IMR-90 (cell line): ENCODE measurements at regions not wholly inside any gene's neighbourhood (a gene's known extent, or its start where the extent isn't known, plus 50 kb on each side); places are given as distances from the start of the nearest gene placed in this dataset.

Experiments used
- ATAC-seq: fragments of 200-7000 bp; cut with Tn5 transposase; 2 replicates; pipeline ENCODE4 v1.9.1; 2020; ENCODE audit warnings: low read depth, mild to moderate bottlenecking, moderate library complexity
- BruUV-seq: library from RNA; stranded (reverse); fragments of 400-500 nt; replicated peaks from 2 replicates; lab custom pipeline; 2021; lab: Mats Ljungman, UMichigan
- CTCF ChIA-PET: fragments of 300-600 bp; formaldehyde crosslinking; extraction: SDS; loops from one replicate; lab custom pipeline; 2021; ENCODE audit warnings: antibody characterized with exemption; lab: Yijun Ruan, JAX
- POLR2A ChIA-PET: fragments of 300-600 bp; sonication (Branson Sonifier 250); formaldehyde crosslinking; loops from one replicate; lab custom pipeline; 2022; ENCODE audit warnings: antibody characterized with exemption; ENCODE audit not compliant: unreplicated experiment; lab: Charles Lee
- DNase-seq: peaks from one replicate; pipeline ENCODE4 v3.0.0; 2013
- H2AFZ ChIP-seq: replicated peaks from 2 replicates; pipeline ENCODE3; 2013; ENCODE audit warnings: low read length, mild to moderate bottlenecking; ENCODE audit not compliant: poor library complexity
- H2AK5ac ChIP-seq: 2 replicates; pipeline ENCODE4 v1.6.1; 2013; ENCODE audit warnings: low read depth, low read length, inconsistent platforms
- H2AK9ac ChIP-seq: replicated peaks from 2 replicates; pipeline ENCODE3; 2013; ENCODE audit warnings: mild to moderate bottlenecking, low read depth, low read length, moderate library complexity; ENCODE audit not compliant: poor library complexity
- H2BK120ac ChIP-seq: 2 replicates; pipeline ENCODE4 v1.6.1; 2013; ENCODE audit warnings: low read depth, low read length, inconsistent platforms
- H2BK15ac ChIP-seq: 3 replicates; pipeline ENCODE4 v1.6.1; 2013; ENCODE audit warnings: low read depth, low read length, inconsistent platforms
- H2BK20ac ChIP-seq: 2 replicates; pipeline ENCODE4 v1.6.1; 2013; ENCODE audit warnings: low read depth, mild to moderate bottlenecking, inconsistent platforms, low read length, moderate library complexity
- H2BK5ac ChIP-seq: 2 replicates; pipeline ENCODE4 v1.6.1; 2013; ENCODE audit warnings: mild to moderate bottlenecking, low read depth, low read length, inconsistent platforms; ENCODE audit not compliant: poor library complexity, severe bottlenecking
- H3K14ac ChIP-seq: replicated peaks from 2 replicates; pipeline ENCODE4 v1.6.1; 2013; ENCODE audit warnings: low read depth, low read length, inconsistent platforms
- H3K18ac ChIP-seq: 2 replicates; pipeline ENCODE4 v1.6.1; 2013; ENCODE audit warnings: low read depth, low read length, control low read depth
- H3K23ac ChIP-seq: 2 replicates; pipeline ENCODE4 v1.6.1; 2013; ENCODE audit warnings: low read depth, low read length, inconsistent platforms
- H3K27ac ChIP-seq: 2 replicates; pipeline ENCODE4 v1.5.1; 2013; ENCODE audit warnings: mild to moderate bottlenecking, control low read depth, low read length; ENCODE audit not compliant: insufficient read depth
- H3K27me3 ChIP-seq: 2 replicates; pipeline ENCODE4 v1.6.1; 2013; ENCODE audit warnings: low read length; ENCODE audit not compliant: control insufficient read depth, insufficient read depth
- H3K36me3 ChIP-seq: 2 replicates; pipeline ENCODE4 v1.6.1; 2013; ENCODE audit warnings: low read length, mixed read lengths; ENCODE audit not compliant: control insufficient read depth, insufficient read depth
- H3K4ac ChIP-seq: 2 replicates; pipeline ENCODE4 v1.6.1; 2013; ENCODE audit warnings: low read depth, low read length, inconsistent platforms
- H3K4me1 ChIP-seq: 2 replicates; pipeline ENCODE4 v1.6.1; 2013; ENCODE audit warnings: low read length, mixed read lengths; ENCODE audit not compliant: control insufficient read depth, insufficient read depth
- H3K4me2 ChIP-seq: 2 replicates; pipeline ENCODE4 v1.6.1; 2013; ENCODE audit warnings: low read depth, mild to moderate bottlenecking, control low read depth, low read length, moderate library complexity
- H3K4me3 ChIP-seq: 2 replicates; pipeline ENCODE4 v1.5.1; 2013; ENCODE audit warnings: low read depth, mild to moderate bottlenecking, control low read depth, low read length, moderate library complexity; ENCODE audit not compliant: insufficient read depth
- H3K56ac ChIP-seq: 2 replicates; pipeline ENCODE4 v1.6.1; 2013; ENCODE audit warnings: low read length, inconsistent platforms; ENCODE audit not compliant: insufficient read depth; ENCODE audit errors: extremely low read depth
- H3K79me1 ChIP-seq, 2 experiments: 2 replicates each; pipeline ENCODE4 v1.6.1; 2013; ENCODE audit warnings: low read length in 2 of 2, inconsistent platforms in 1 of 2, low read depth in 1 of 2
- H3K9ac ChIP-seq: 2 replicates; pipeline ENCODE4 v1.6.1; 2013; ENCODE audit warnings: low read depth, low read length, control low read depth
- H3K9me1 ChIP-seq: 2 replicates; pipeline ENCODE4 v1.6.1; 2013; ENCODE audit warnings: low read length, inconsistent platforms; ENCODE audit not compliant: insufficient read depth
- H3K9me3 ChIP-seq: 2 replicates; pipeline ENCODE4 v1.6.1; 2013; ENCODE audit warnings: low read length; ENCODE audit not compliant: control insufficient read depth, insufficient read depth
- H4K20me1 ChIP-seq: 2 replicates; pipeline ENCODE4 v1.6.1; 2013; ENCODE audit warnings: low read length, inconsistent platforms; ENCODE audit not compliant: insufficient read depth
- H4K5ac ChIP-seq: 2 replicates; pipeline ENCODE4 v1.6.1; 2013; ENCODE audit warnings: mild to moderate bottlenecking, low read depth, low read length, control low read depth
- H4K8ac ChIP-seq, 2 experiments: 2 replicates each; pipeline ENCODE4 v1.6.1; 2013; ENCODE audit warnings: low read depth in 2 of 2, low read length in 2 of 2, control low read depth in 1 of 2, inconsistent platforms in 1 of 2
- H4K91ac ChIP-seq: 2 replicates; pipeline ENCODE4 v1.6.1; 2013; ENCODE audit warnings: low read depth, low read length, inconsistent platforms; ENCODE audit not compliant: insufficient read depth
- CEBPB ChIP-seq: IDR thresholded peaks from 2 replicates; pipeline ENCODE4 v1.6.1; 2012; ENCODE audit warnings: low read depth, low read length, improper control_type of control experiment
- WGBS, 2 experiments: methylation state at CpG; one replicate each; pipeline versions ENCODE4 v1.1.5 to v1.1.7; 2013; ENCODE audit warnings: missing lambda C conversion rate in 2 of 2; ENCODE audit not compliant: insufficient read length in 1 of 2; ENCODE audit errors: extremely low coverage in 2 of 2; 5-methylcytosine and 5-hydroxymethylcytosine counted together
- dilution Hi-C: fragments of 300-500 bp; cut with HindIII; formaldehyde crosslinking; loops from one replicate; pipeline ENCODE4 v1.14.3; 2018; ENCODE audit warnings: low sequenced_read_pairs; ENCODE audit not compliant: unreplicated experiment
- in situ Hi-C: fragments of 300-500 bp; cut with MboI; formaldehyde crosslinking; loops from 3 replicates; pipeline ENCODE4 v1.14.3; 2019; ENCODE audit warnings: low sequenced_read_pairs, inconsistent platforms, mixed read lengths
- intact Hi-C: fragments of 100-400 bp; cut with micrococcal nuclease; formaldehyde crosslinking; loops from 2 replicates; pipeline ENCODE4 v1.10.0; 2022

DNA sequence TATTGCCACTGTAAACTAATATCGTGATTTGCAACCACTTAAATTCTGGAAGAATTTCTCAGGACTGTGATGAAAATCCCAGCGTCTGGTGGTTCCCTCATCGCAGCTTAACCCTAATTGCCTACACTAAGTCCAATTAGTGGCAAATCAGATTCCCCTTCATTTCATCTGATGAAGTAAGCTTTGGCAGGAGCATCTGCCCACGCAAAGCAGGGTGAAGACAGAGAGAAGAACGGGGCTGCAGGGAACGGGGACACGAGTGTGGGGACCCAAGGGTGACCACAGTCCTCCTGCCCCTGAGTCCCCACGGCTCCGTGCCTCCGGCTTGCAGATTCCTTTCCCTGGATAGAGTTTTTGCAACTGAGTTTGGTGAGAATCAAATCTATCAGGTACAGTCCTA lies 159.5 kb downstream of the LY86 start:
- DNase-seq (no peak), ATAC-seq (no peak)
- Histone ChIP-seq H2AK9ac (no peak overlapping the region), H3K4me1 (peaks cover 17% of the 10 kb centered on the region), H4K91ac (no peak overlapping the region), H3K79me1 (no peaks in the 10 kb centered on the region), H3K4me3 (no peak overlapping the region), H2AK5ac (no peak overlapping the region), H3K9me1 (peaks cover 15% of the 10 kb centered on the region; the same call in 1 of the 2 replicates), H3K9me3 (no peaks in the 10 kb centered on the region), H2BK120ac (no peak overlapping the region), H3K27me3 (no peaks in the 10 kb centered on the region; the same call in 1 of the 2 replicates), H3K18ac (no peak overlapping the region), H3K36me3 (no peaks in the 10 kb centered on the region), H3K56ac (no peak overlapping the region), H2AFZ (no peak overlapping the region), H2BK5ac (no peak overlapping the region), H2BK20ac (no peak overlapping the region), H4K20me1 (no peaks in the 10 kb centered on the region), H4K8ac (no peak overlapping the region), H3K23ac (no peak overlapping the region), H3K4ac (no peak overlapping the region), H3K9ac (no peak overlapping the region), H3K27ac (no peak overlapping the region), H4K5ac (no peak overlapping the region), H3K4me2 (no peak overlapping the region), H3K14ac (no peak overlapping the region), H2BK15ac (no peak overlapping the region)
- 86% methylated on average over 1 of the region's 10 CpGs; no CpG with 5 or more reads in 1 of the 2 experiments for WGBS, 2 experiments
- BruUV-seq: no TSS peak
- dilution Hi-C loops: no loop called here
- in situ Hi-C loops: no loop called here
- intact Hi-C loops: no loop called here
- TF ChIP-seq CEBPB: no peak
- CTCF ChIA-PET: interaction anchor here (1.1 kb wide), 1 partner anchor 11 kb away, joined by 3 read pairs; no protein-coding TSS in a partner anchor
- POLR2A ChIA-PET: no interaction called here
